ENCODE measurements at regions not wholly inside any gene's neighbourhood (a gene's known extent, or its start where the extent isn't known, plus 50 kb on each side); places are given as distances from the start of the nearest gene placed in this dataset.

GRCh38 chr4:138868562-138868961 is 147.0 kb upstream of the NOCT start:
- H3K9me3 ChIP-seq (ENCODE audit: low read depth) = no peaks in the 10 kb centered on the region
- no peak overlapping the region for H3K9ac ChIP-seq
- peak; percentile 10 for DNase-seq
- H3F3A ChIP-seq (ENCODE audit: insufficient read depth) = no peaks in the 10 kb centered on the region
- no peak overlapping the region for H3K27ac ChIP-seq
- H3K4me1 ChIP-seq (ENCODE audit: insufficient read depth) = peaks cover 5% of the 10 kb centered on the region; the same call in 1 of the 2 replicates
- 34 to 37% methylated on average over 3 of the region's 3 CpGs for WGBS, 2 experiments (ENCODE audit: low coverage in 1 of 2, low lambda C conversion rate in 2 of 2, missing lambda C conversion rate in 2 of 2)
- no peaks in the 10 kb centered on the region for H3K9me2 ChIP-seq (ENCODE audit: insufficient read depth)
- in situ Hi-C loops (cut with MboI) = loop anchor here (25.0 kb wide), 1 partner anchor 1056 kb away; no protein-coding TSS in a partner anchor
- no peak overlapping the region for H2AFZ ChIP-seq
- H3K27me3 ChIP-seq (replicated peaks; ENCODE audit: insufficient read depth) = peaks cover 24% of the 10 kb centered on the region; the same call in 1 of the 2 replicates
- H4K20me1 ChIP-seq (ENCODE audit: insufficient read depth) = no peaks in the 10 kb centered on the region
- H3K4me3 ChIP-seq = no peak overlapping the region
- TF ChIP-seq EZH2phosphoT487 (IDR thresholded peaks at IDR 0.05; ENCODE audit: insufficient read depth, low read depth) (no peak), EZH2 (IDR thresholded peaks at IDR 0.05; ENCODE audit: insufficient read depth, poor library complexity, severe bottlenecking) (no peak)
- H3K36me3 ChIP-seq (ENCODE audit: low read depth) = no peaks in the 10 kb centered on the region
- no peaks in the 10 kb centered on the region for H3K79me2 ChIP-seq (ENCODE audit: insufficient read depth)
- no peak overlapping the region for H3K4me2 ChIP-seq (ENCODE audit: unreplicated experiment)

DNA sequence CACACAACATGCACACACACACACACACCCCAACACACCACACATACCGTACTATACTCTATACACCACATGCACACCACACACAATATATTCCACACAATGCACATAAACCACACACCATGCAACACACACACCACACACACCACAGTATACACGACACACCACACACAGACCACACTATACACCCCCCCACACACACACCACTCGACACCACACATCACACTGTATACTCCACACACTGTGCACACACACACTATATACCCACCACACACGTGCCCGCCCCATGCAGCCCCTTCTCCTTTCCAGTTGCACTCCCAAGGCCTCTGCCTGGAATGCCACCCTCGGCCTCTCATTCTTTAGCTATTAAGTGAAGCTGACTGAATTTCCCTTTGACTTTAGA is 148.2 kb upstream of the NOCT start:
- Histone ChIP-seq H3K27me3 (replicated peaks; ENCODE audit: insufficient read depth) (peaks cover 18% of the 10 kb centered on the region; the same call in 1 of the 2 replicates), H3K4me3 (no peak overlapping the region), H2AFZ (no peak overlapping the region), H3K9me3 (ENCODE audit: low read depth) (no peaks in the 10 kb centered on the region), H3K36me3 (ENCODE audit: low read depth) (no peaks in the 10 kb centered on the region), H3K79me2 (ENCODE audit: insufficient read depth) (no peaks in the 10 kb centered on the region), H3K27ac (no peak overlapping the region), H3K4me2 (ENCODE audit: unreplicated experiment) (no peak overlapping the region), H3F3A (ENCODE audit: insufficient read depth) (no peaks in the 10 kb centered on the region), H3K4me1 (ENCODE audit: insufficient read depth) (peaks cover 5% of the 10 kb centered on the region; the same call in 1 of the 2 replicates), H3K9me2 (ENCODE audit: insufficient read depth) (no peaks in the 10 kb centered on the region), H4K20me1 (ENCODE audit: insufficient read depth) (no peaks in the 10 kb centered on the region), H3K9ac (no peak overlapping the region)
- 94 to 98% methylated on average over 6 of the region's 6 CpGs for WGBS, 2 experiments (ENCODE audit: low coverage in 1 of 2, low lambda C conversion rate in 2 of 2, missing lambda C conversion rate in 2 of 2)
- in situ Hi-C loops (cut with MboI) = loop anchor here (25.0 kb wide), 1 partner anchor 1055 kb away; no protein-coding TSS in a partner anchor
- TF ChIP-seq EZH2 (IDR thresholded peaks at IDR 0.05; ENCODE audit: insufficient read depth, poor library complexity, severe bottlenecking) (no peak), EZH2phosphoT487 (IDR thresholded peaks at IDR 0.05; ENCODE audit: insufficient read depth, low read depth) (no peak)
- DNase-seq = no peak

- H3K79me2 ChIP-seq (ENCODE audit: insufficient read depth) = no peaks in the 10 kb centered on the region
- no peak overlapping the region for H2AFZ ChIP-seq
- H3K9ac ChIP-seq = no peak overlapping the region
- H4K20me1 ChIP-seq (ENCODE audit: insufficient read depth) = no peaks in the 10 kb centered on the region
- WGBS, 2 experiments (ENCODE audit: low coverage in 1 of 2, low lambda C conversion rate in 2 of 2, missing lambda C conversion rate in 2 of 2) = 92 to 96% methylated on average over 2 of the region's 2 CpGs
- no peaks in the 10 kb centered on the region for H3F3A ChIP-seq (ENCODE audit: insufficient read depth)
- H3K36me3 ChIP-seq (ENCODE audit: low read depth) = no peaks in the 10 kb centered on the region
- peaks cover 15% of the 10 kb centered on the region; the same call in 1 of the 2 replicates for H3K27me3 ChIP-seq (replicated peaks; ENCODE audit: insufficient read depth)
- H3K9me3 ChIP-seq (ENCODE audit: low read depth) = no peaks in the 10 kb centered on the region
- in situ Hi-C loops (cut with MboI) = loop anchor here (25.0 kb wide), 1 partner anchor 1054 kb away; no protein-coding TSS in a partner anchor
- TF ChIP-seq EZH2phosphoT487 (IDR thresholded peaks at IDR 0.05; ENCODE audit: insufficient read depth, low read depth) (no peak), EZH2 (IDR thresholded peaks at IDR 0.05; ENCODE audit: insufficient read depth, poor library complexity, severe bottlenecking) (no peak)
- H3K9me2 ChIP-seq (ENCODE audit: insufficient read depth) = no peaks in the 10 kb centered on the region
- no peak for DNase-seq
- H3K4me3 ChIP-seq = no peak overlapping the region
- H3K4me1 ChIP-seq (ENCODE audit: insufficient read depth) = peaks cover 7% of the 10 kb centered on the region; the same call in 1 of the 2 replicates
- H3K4me2 ChIP-seq (ENCODE audit: unreplicated experiment) = no peak overlapping the region
- no peak overlapping the region for H3K27ac ChIP-seq
These were observed 149.3 kb upstream of the NOCT start for GRCh38 chr4:138866314-138866713.

- Histone ChIP-seq H2AFZ (no peak overlapping the region), H3K4me2 (ENCODE audit: unreplicated experiment) (no peak overlapping the region)
These were observed 149.8 kb upstream of the NOCT start for GRCh38 chr4:138865765-138866164.

More at GRCh38 chr4:138865765-138866164, 149.8 kb upstream of the NOCT start:
- Histone ChIP-seq H3K9me3 (ENCODE audit: low read depth) (no peaks in the 10 kb centered on the region), H3F3A (ENCODE audit: insufficient read depth) (no peaks in the 10 kb centered on the region), H3K9ac (no peak overlapping the region), H3K36me3 (ENCODE audit: low read depth) (no peaks in the 10 kb centered on the region), H3K9me2 (ENCODE audit: insufficient read depth) (no peaks in the 10 kb centered on the region), H3K27ac (no peak overlapping the region), H3K4me3 (no peak overlapping the region), H3K27me3 (replicated peaks; ENCODE audit: insufficient read depth) (peaks cover 15% of the 10 kb centered on the region; the same call in 1 of the 2 replicates), H3K4me1 (ENCODE audit: insufficient read depth) (peaks cover 13% of the 10 kb centered on the region), H4K20me1 (ENCODE audit: insufficient read depth) (no peaks in the 10 kb centered on the region), H3K79me2 (ENCODE audit: insufficient read depth) (no peaks in the 10 kb centered on the region)
- no peak for TF ChIP-seq EZH2phosphoT487 (IDR thresholded peaks at IDR 0.05; ENCODE audit: insufficient read depth, low read depth)
- no peak for TF ChIP-seq EZH2 (IDR thresholded peaks at IDR 0.05; ENCODE audit: insufficient read depth, poor library complexity, severe bottlenecking)
- in situ Hi-C loops (cut with MboI) = loop anchor here (25.0 kb wide), 1 partner anchor 1053 kb away; no protein-coding TSS in a partner anchor
- 84 to 89% methylated on average over 8 of the region's 8 CpGs for WGBS, 2 experiments (ENCODE audit: low coverage in 1 of 2, low lambda C conversion rate in 2 of 2, missing lambda C conversion rate in 2 of 2)
- no peak for DNase-seq

All from GM23248 (cell line).